Natural killer cell treated with Interleukin-12 subunit alpha and Interleukin-12 subunit beta and Interleukin-15 and Interleukin-18, amount 100 ng/mL, for 72 hours (primary cell): ENCODE measurements at regions not wholly inside any gene's neighbourhood (a gene's known extent, or its start where the extent isn't known, plus 50 kb on each side); places are given as distances from the start of the nearest gene placed in this dataset.

Experiments
- ATAC-seq, 2 donors: fragments of 150-1000 bp; cut with Tn5 transposase in 1 of 2; sonication (Bioruptor Pico), chemical (Tn5 transposase) in 1 of 2; 2 replicates each; pipeline ENCODE4 v1.10.0; 2021
- DNase-seq: peaks from one replicate; pipeline ENCODE4 v3.0.0; 2022; ENCODE audit warnings: low spot score
- H3K27ac Mint-ChIP-seq, 2 donors: 1 replicate in 1 of 2; 2 replicates in 1 of 2; pipeline ENCODE4 v1.8.0; 2022; ENCODE audit warnings: mixed read lengths in 2 of 2, mild to moderate bottlenecking in 1 of 2, moderate library complexity in 1 of 2
- H3K27me3 Mint-ChIP-seq, 2 donors: 1 replicate in 1 of 2; 2 replicates in 1 of 2; pipeline ENCODE4 v1.8.0; 2022; ENCODE audit warnings: mixed read lengths in 2 of 2
- H3K36me3 Mint-ChIP-seq: one replicate; pipeline ENCODE4 v1.8.0; 2022; ENCODE audit warnings: mixed read lengths
- H3K4me1 Mint-ChIP-seq, 2 donors: 1 replicate in 1 of 2; 2 replicates in 1 of 2; pipeline ENCODE4 v1.8.0; 2022; ENCODE audit warnings: low read depth in 2 of 2, mixed read lengths in 2 of 2, mild to moderate bottlenecking in 1 of 2
- H3K4me3 Mint-ChIP-seq: one replicate; pipeline ENCODE4 v1.8.0; 2022; ENCODE audit warnings: mixed read lengths
- H3K9me3 Mint-ChIP-seq: 2 replicates; pipeline ENCODE4 v1.8.0; 2022; ENCODE audit warnings: mixed read lengths

- no peak overlapping the region for H3K27ac Mint-ChIP-seq
- H3K36me3 Mint-ChIP-seq, result peaks cover 9% of the 10 kb centered on the region
- no peak for ATAC-seq
- H3K9me3 Mint-ChIP-seq, result peaks cover 9% of the 10 kb centered on the region
- no peak for DNase-seq
- H3K4me1 Mint-ChIP-seq, result no peaks in the 10 kb centered on the region
- H3K27me3 Mint-ChIP-seq, result no peaks in the 10 kb centered on the region
- H3K4me3 Mint-ChIP-seq, result no peak overlapping the region
Measured at GRCh38 chr4:115357776-115358175, 244.4 kb upstream of the NDST4 start.

DNA sequence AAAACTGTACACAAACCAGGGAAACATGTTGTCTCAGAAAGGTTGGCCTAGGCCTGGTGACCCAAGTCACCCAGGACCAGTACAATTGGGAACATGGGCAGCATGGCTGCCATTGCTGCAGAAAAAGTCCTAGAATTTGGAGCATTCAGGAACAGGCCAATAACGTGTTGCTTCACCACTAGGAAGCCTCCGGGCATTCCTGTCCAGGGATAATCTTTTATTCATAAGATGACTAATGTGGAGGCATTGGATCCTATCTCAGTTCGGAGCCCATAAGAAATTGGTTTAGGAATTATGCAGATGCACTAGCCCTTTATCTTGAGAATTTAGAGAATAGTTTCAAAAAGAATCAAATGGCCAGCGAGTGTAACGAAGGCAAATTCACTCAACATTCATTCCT, 242.8 kb upstream of the NDST4 start:
- Mint-ChIP-seq H3K4me3 (no peak overlapping the region), H3K9me3 (peaks cover 13% of the 10 kb centered on the region), H3K27me3 (no peaks in the 10 kb centered on the region), H3K27ac (no peak overlapping the region), H3K4me1 (no peaks in the 10 kb centered on the region), H3K36me3 (peaks cover 18% of the 10 kb centered on the region)
- no peak for ATAC-seq
- no peak for DNase-seq

GRCh38 chr4:115355329-115355728, 241.9 kb upstream of the NDST4 start:
- DNase-seq (no peak), ATAC-seq (no peak)
- Mint-ChIP-seq H3K36me3 (peaks cover 18% of the 10 kb centered on the region), H3K4me3 (no peak overlapping the region), H3K27ac (no peak overlapping the region), H3K27me3 (no peaks in the 10 kb centered on the region), H3K9me3 (peaks cover 16% of the 10 kb centered on the region), H3K4me1 (no peaks in the 10 kb centered on the region)

- no peak overlapping the region for H3K4me3 Mint-ChIP-seq
- no peak overlapping the region for H3K27ac Mint-ChIP-seq
- DNase-seq (no peak), ATAC-seq (no peak)
- peaks cover 18% of the 10 kb centered on the region for H3K36me3 Mint-ChIP-seq
- no peaks in the 10 kb centered on the region for H3K27me3 Mint-ChIP-seq
- peaks cover 16% of the 10 kb centered on the region for H3K9me3 Mint-ChIP-seq
- H3K4me1 Mint-ChIP-seq, result no peaks in the 10 kb centered on the region
Measured at GRCh38 chr4:115353370-115353769, 239.9 kb upstream of the NDST4 start.

GRCh38 chr4:115343171-115343570, 229.8 kb upstream of the NDST4 start:
- Mint-ChIP-seq H3K4me3 (no peak overlapping the region), H3K27ac (no peak overlapping the region), H3K36me3 (no peaks in the 10 kb centered on the region), H3K9me3 (no peaks in the 10 kb centered on the region), H3K27me3 (no peaks in the 10 kb centered on the region), H3K4me1 (no peaks in the 10 kb centered on the region)
- ATAC-seq (no peak), DNase-seq (no peak)

- Mint-ChIP-seq H3K4me1 (no peaks in the 10 kb centered on the region), H3K4me3 (no peak overlapping the region), H3K36me3 (no peaks in the 10 kb centered on the region), H3K27ac (no peak overlapping the region), H3K9me3 (no peaks in the 10 kb centered on the region), H3K27me3 (no peaks in the 10 kb centered on the region)
- ATAC-seq, result no peak
- no peak for DNase-seq
Measured at GRCh38 chr4:115334736-115335411, 221.5 kb upstream of the NDST4 start.

GRCh38 chr4:115332078-115332477, 218.7 kb upstream of the NDST4 start:
- no peaks in the 10 kb centered on the region for H3K9me3 Mint-ChIP-seq
- H3K36me3 Mint-ChIP-seq, result no peaks in the 10 kb centered on the region
- H3K27ac Mint-ChIP-seq, result no peak overlapping the region
- no peak overlapping the region for H3K4me3 Mint-ChIP-seq
- no peak for DNase-seq
- H3K27me3 Mint-ChIP-seq, result no peaks in the 10 kb centered on the region
- ATAC-seq, result no peak
- no peaks in the 10 kb centered on the region for H3K4me1 Mint-ChIP-seq

- no peaks in the 10 kb centered on the region for H3K27me3 Mint-ChIP-seq
- no peaks in the 10 kb centered on the region for H3K4me1 Mint-ChIP-seq
- no peak overlapping the region for H3K4me3 Mint-ChIP-seq
- H3K9me3 Mint-ChIP-seq, result no peaks in the 10 kb centered on the region
- H3K36me3 Mint-ChIP-seq, result no peaks in the 10 kb centered on the region
- no peak for ATAC-seq
- H3K27ac Mint-ChIP-seq, result no peak overlapping the region
- no peak for DNase-seq
Measured at GRCh38 chr4:115331241-115331640, 217.8 kb upstream of the NDST4 start.

DNA sequence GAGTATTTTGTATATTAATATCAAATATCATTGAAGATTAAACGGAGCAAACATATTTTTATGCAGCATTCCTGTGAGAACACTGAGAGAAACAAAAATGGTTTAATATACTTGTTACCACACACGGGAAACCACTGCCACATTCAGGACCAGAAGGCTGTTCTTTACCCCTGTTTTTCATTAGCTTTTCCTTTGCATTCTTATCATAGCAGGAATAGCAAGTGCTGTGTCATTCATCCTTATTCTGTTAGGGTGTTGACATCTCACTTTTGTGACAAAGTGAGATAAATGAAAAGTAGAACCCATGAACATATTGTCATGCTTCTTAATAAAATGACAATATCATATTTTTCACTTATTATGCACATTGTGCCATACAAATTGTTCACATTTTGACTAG, 212.4 kb upstream of the NDST4 start:
- H3K4me3 Mint-ChIP-seq, result no peak overlapping the region
- no peak overlapping the region for H3K27ac Mint-ChIP-seq
- H3K36me3 Mint-ChIP-seq, result peaks cover 6% of the 10 kb centered on the region
- peaks cover 0 to 4% of the 10 kb centered on the region in 2 donors for H3K27me3 Mint-ChIP-seq
- no peaks in the 10 kb centered on the region for H3K4me1 Mint-ChIP-seq
- ATAC-seq, result no peak
- H3K9me3 Mint-ChIP-seq, result peaks cover 4% of the 10 kb centered on the region
- DNase-seq, result no peak

- Mint-ChIP-seq H3K4me1 (no peaks in the 10 kb centered on the region), H3K9me3 (peaks cover 4% of the 10 kb centered on the region), H3K4me3 (no peak overlapping the region), H3K36me3 (peaks cover 6% of the 10 kb centered on the region), H3K27ac (no peak overlapping the region), H3K27me3 (peaks cover 0 to 4% of the 10 kb centered on the region in 2 donors)
- DNase-seq, result no peak
- ATAC-seq, result no peak
Measured at GRCh38 chr4:115323106-115323707, 209.8 kb upstream of the NDST4 start.

DNA sequence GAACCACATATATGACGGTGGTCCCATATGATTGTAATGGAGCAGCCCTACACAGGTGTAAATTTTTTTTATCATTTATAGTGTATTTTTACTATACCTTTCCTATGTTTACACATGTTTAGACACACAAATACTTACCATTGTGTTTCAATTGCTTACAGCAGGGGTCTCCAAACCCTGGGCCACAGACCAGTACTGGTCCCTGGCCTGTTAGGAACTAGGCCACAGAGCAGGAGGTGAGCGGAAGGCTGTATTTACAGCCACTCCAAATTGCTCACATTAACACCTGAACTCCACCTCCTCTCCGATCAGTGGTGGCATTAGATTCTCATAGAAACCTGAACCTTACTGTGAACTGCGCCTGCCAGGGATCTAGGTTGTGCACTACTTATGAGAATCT, 201.8 kb upstream of the NDST4 start:
- H3K4me1 Mint-ChIP-seq, result no peaks in the 10 kb centered on the region
- DNase-seq, result no peak
- no peaks in the 10 kb centered on the region for H3K27me3 Mint-ChIP-seq
- no peak overlapping the region for H3K27ac Mint-ChIP-seq
- H3K9me3 Mint-ChIP-seq, result no peaks in the 10 kb centered on the region
- no peak for ATAC-seq
- H3K4me3 Mint-ChIP-seq, result no peak overlapping the region
- H3K36me3 Mint-ChIP-seq, result no peaks in the 10 kb centered on the region

DNA sequence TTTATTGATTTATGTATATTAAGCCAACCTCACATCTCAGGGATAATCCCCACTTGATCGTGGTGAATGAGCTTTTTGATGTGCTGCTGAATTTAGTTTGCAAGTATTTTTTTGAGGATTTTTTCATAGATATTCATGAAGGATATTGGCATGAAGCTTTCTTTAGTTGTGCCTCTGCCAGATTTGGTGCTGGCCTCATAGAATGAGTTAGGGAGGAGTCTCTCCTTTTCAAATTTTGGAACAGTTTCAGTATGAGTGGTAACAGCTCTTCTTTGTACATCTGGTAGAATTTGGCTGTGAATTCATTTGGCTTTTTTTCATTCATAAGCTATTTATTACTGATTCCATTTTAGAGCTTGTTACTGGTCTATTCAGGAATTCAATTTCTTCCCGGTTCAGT, 197.2 kb upstream of the NDST4 start:
- Mint-ChIP-seq H3K36me3 (no peaks in the 10 kb centered on the region), H3K4me1 (peaks cover 8% of the 10 kb centered on the region in 2 donors), H3K9me3 (no peaks in the 10 kb centered on the region), H3K4me3 (no peak overlapping the region), H3K27ac (no peak overlapping the region), H3K27me3 (no peaks in the 10 kb centered on the region)
- no peak for ATAC-seq
- DNase-seq, result no peak

DNA sequence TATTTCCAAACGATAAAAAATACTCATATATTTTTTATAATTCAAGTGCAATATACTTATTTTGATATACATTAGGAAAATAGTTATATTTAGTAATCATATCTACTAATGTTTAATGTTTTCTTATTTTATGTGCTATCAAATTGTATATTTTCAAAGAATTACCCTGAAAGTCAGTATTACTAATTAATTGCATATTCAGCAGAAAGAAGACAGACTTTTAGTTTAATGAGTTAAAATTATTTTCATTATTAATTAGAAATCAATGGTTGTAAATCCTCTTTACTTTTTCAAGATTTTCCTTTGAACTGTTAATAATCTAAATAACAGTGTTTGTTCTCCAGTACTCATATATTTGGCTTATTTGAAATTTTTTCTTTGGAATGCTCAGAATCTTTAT, 181.3 kb upstream of the NDST4 start:
- DNase-seq, result no peak
- Mint-ChIP-seq H3K27me3 (no peaks in the 10 kb centered on the region), H3K9me3 (no peaks in the 10 kb centered on the region), H3K4me1 (peaks cover 0 to 3% of the 10 kb centered on the region in 2 donors), H3K36me3 (no peaks in the 10 kb centered on the region), H3K27ac (no peak overlapping the region), H3K4me3 (no peak overlapping the region)
- no peak for ATAC-seq

- Mint-ChIP-seq H3K27ac (no peak overlapping the region), H3K4me3 (no peak overlapping the region), H3K9me3 (no peaks in the 10 kb centered on the region), H3K36me3 (no peaks in the 10 kb centered on the region), H3K27me3 (no peaks in the 10 kb centered on the region), H3K4me1 (peaks cover 0 to 3% of the 10 kb centered on the region in 2 donors)
- ATAC-seq (no peak), DNase-seq (no peak)
Measured at GRCh38 chr4:115293093-115293462, 179.7 kb upstream of the NDST4 start.
